ENCODE measurements at regions not wholly inside any gene's neighbourhood (a gene's known extent, or its start where the extent isn't known, plus 50 kb on each side); places are given as distances from the start of the nearest gene placed in this dataset.

- TF ChIP-seq, protein P1, sequence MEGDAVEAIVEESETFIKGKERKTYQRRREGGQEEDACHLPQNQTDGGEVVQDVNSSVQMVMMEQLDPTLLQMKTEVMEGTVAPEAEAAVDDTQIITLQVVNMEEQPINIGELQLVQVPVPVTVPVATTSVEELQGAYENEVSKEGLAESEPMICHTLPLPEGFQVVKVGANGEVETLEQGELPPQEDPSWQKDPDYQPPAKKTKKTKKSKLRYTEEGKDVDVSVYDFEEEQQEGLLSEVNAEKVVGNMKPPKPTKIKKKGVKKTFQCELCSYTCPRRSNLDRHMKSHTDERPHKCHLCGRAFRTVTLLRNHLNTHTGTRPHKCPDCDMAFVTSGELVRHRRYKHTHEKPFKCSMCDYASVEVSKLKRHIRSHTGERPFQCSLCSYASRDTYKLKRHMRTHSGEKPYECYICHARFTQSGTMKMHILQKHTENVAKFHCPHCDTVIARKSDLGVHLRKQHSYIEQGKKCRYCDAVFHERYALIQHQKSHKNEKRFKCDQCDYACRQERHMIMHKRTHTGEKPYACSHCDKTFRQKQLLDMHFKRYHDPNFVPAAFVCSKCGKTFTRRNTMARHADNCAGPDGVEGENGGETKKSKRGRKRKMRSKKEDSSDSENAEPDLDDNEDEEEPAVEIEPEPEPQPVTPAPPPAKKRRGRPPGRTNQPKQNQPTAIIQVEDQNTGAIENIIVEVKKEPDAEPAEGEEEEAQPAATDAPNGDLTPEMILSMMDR (IDR thresholded peaks at IDR 0.05), result no peak
- no peak for TF ChIP-seq POLR2A (IDR thresholded peaks at IDR 0.05)
- TF ChIP-seq EP300 (IDR thresholded peaks at IDR 0.05), result no peak
- no peak for TF ChIP-seq POLR2AphosphoS5 (IDR thresholded peaks at IDR 0.05)
- H3K4me3 ChIP-seq, result no peak overlapping the region
- no peak overlapping the region for H3K27ac ChIP-seq
- no peak for ATAC-seq
- H3K4me1 ChIP-seq, result peaks cover 0 to 4% (median 0%) of the 10 kb centered on the region in 3 donors
- no peaks in the 10 kb centered on the region for H3K27me3 ChIP-seq
- no peaks in the 10 kb centered on the region for H3K9me3 ChIP-seq
- WGBS, 2 donors (ENCODE audit: low coverage in 1 of 2), result 35 to 51% methylated on average over 5 of the region's 5 CpGs
- H3K36me3 ChIP-seq, result no peaks in the 10 kb centered on the region
These were observed 139.7 kb upstream of the PTPRK start for GRCh38 chr6:128659878-128660622.

- TF ChIP-seq, protein P1 (IDR thresholded peaks at IDR 0.05), result no peak
- no peak for TF ChIP-seq POLR2A (IDR thresholded peaks at IDR 0.05)
- TF ChIP-seq POLR2AphosphoS5 (IDR thresholded peaks at IDR 0.05), result no peak
- TF ChIP-seq EP300 (IDR thresholded peaks at IDR 0.05), result no peak
- WGBS, 2 donors (ENCODE audit: low coverage in 1 of 2), result 50% methylated on average over 1 of the region's 1 CpG; no CpG with 5 or more reads in 1 of the 2 donors
- ATAC-seq, result no peak
These were observed 138.9 kb upstream of the PTPRK start for GRCh38 chr6:128659276-128659675.

DNA sequence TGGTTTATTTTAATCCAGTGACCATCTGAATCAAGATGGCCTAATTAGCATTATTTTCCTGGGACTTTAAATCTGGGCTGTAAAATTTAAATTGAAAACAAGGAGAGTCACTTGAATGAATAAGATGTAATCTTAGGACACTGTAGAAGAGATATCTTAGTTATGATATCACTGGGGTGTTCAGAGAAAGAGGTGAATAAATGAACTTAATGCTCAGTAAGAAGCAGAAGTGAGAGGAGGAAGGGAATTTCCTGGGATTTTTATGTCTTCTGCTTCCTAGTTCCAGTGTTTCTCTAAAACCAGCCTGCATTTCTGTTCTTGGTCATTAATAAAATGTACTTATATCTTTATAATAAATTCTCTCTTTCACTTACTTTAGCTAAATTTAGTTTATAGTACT lies 136.8 kb upstream of the PTPRK start:
- Histone ChIP-seq H3K27me3 (no peaks in the 10 kb centered on the region), H3K4me1 (peaks cover 0 to 4% (median 0%) of the 10 kb centered on the region in 3 donors), H3K27ac (no peak overlapping the region), H3K36me3 (no peaks in the 10 kb centered on the region), H3K9me3 (no peaks in the 10 kb centered on the region), H3K4me3 (no peak overlapping the region)
- ATAC-seq, result no peak
- TF ChIP-seq POLR2AphosphoS5 (IDR thresholded peaks at IDR 0.05) (no peak), POLR2A (IDR thresholded peaks at IDR 0.05) (no peak), EP300 (IDR thresholded peaks at IDR 0.05) (no peak)
- TF ChIP-seq, protein P1 (IDR thresholded peaks at IDR 0.05), result no peak

More at GRCh38 chr6:128659276-128659675, 138.9 kb upstream of the PTPRK start:
- no peak overlapping the region for H3K27ac ChIP-seq
- no peak overlapping the region for H3K4me3 ChIP-seq
- H3K4me1 ChIP-seq, result peaks cover 0 to 4% (median 0%) of the 10 kb centered on the region in 3 donors
- H3K27me3 ChIP-seq, result no peaks in the 10 kb centered on the region
- H3K36me3 ChIP-seq, result no peaks in the 10 kb centered on the region
- no peaks in the 10 kb centered on the region for H3K9me3 ChIP-seq

GRCh38 chr6:128655978-128656498 lies 135.6 kb upstream of the PTPRK start:
- Histone ChIP-seq H3K27me3 (no peaks in the 10 kb centered on the region), H3K27ac (no peak overlapping the region)

More at GRCh38 chr6:128655978-128656498, 135.6 kb upstream of the PTPRK start:
- H3K4me3 ChIP-seq, result no peak overlapping the region
- no peaks in the 10 kb centered on the region for H3K36me3 ChIP-seq
- H3K9me3 ChIP-seq, result no peaks in the 10 kb centered on the region
- TF ChIP-seq, protein P1 (IDR thresholded peaks at IDR 0.05), result no peak
- no peak for TF ChIP-seq POLR2AphosphoS5 (IDR thresholded peaks at IDR 0.05)
- no peak for TF ChIP-seq POLR2A (IDR thresholded peaks at IDR 0.05)
- no peak for TF ChIP-seq EP300 (IDR thresholded peaks at IDR 0.05)
- WGBS, 2 donors (ENCODE audit: low coverage in 1 of 2), result 25 to 67% methylated on average over 1 of the region's 1 CpG
- ATAC-seq, result no peak
- peaks cover 0 to 4% (median 0%) of the 10 kb centered on the region in 3 donors for H3K4me1 ChIP-seq
